Vagina (tissue), 2 donors: ENCODE measurements at regions not wholly inside any gene's neighbourhood (a gene's known extent, or its start where the extent isn't known, plus 50 kb on each side); places are given as distances from the start of the nearest gene placed in this dataset.

Experiments
- CTCF ChIP-seq, 3 experiments: fragments of 450-650 bp in 2 of 3; fragments of 200-600 bp in 1 of 3; sonication (generic) in 1 of 3; IDR thresholded peaks; one replicate each; pipeline ENCODE4 v1.5.1; 2017 to 2019; ENCODE audit warnings: antibody characterized with exemption in 3 of 3, mild to moderate bottlenecking in 2 of 3, moderate library complexity in 2 of 3
- POLR2A ChIP-seq, 2 donors: fragments of 450-650 bp; IDR thresholded peaks; one replicate each; pipeline ENCODE4 v1.6.1; 2017; ENCODE audit warnings: antibody characterized with exemption in 2 of 2, mild to moderate bottlenecking in 2 of 2, moderate library complexity in 2 of 2
- POLR2AphosphoS5 ChIP-seq, 2 donors: sonication (generic); formaldehyde crosslinking; IDR thresholded peaks; one replicate each; pipeline ENCODE4 v1.9.0; 2017; ENCODE audit warnings: antibody characterized with exemption in 2 of 2, mild to moderate bottlenecking in 2 of 2, low read depth in 1 of 2; ENCODE audit not compliant: insufficient read depth in 1 of 2

GRCh38 chr5:58040044-58040443 lies 419.8 kb downstream of the PLK2 start:
- no peak for TF ChIP-seq POLR2AphosphoS5 (IDR thresholded peaks at IDR 0.05; ENCODE audit: insufficient read depth in 1 of 2, low read depth in 1 of 2)
- TF ChIP-seq POLR2A (IDR thresholded peaks at IDR 0.05), result no peak
- no peak for TF ChIP-seq CTCF (IDR thresholded peaks at IDR 0.05)
